ENCODE measurements at regions not wholly inside any gene's neighbourhood (a gene's known extent, or its start where the extent isn't known, plus 50 kb on each side); places are given as distances from the start of the nearest gene placed in this dataset.

DNA sequence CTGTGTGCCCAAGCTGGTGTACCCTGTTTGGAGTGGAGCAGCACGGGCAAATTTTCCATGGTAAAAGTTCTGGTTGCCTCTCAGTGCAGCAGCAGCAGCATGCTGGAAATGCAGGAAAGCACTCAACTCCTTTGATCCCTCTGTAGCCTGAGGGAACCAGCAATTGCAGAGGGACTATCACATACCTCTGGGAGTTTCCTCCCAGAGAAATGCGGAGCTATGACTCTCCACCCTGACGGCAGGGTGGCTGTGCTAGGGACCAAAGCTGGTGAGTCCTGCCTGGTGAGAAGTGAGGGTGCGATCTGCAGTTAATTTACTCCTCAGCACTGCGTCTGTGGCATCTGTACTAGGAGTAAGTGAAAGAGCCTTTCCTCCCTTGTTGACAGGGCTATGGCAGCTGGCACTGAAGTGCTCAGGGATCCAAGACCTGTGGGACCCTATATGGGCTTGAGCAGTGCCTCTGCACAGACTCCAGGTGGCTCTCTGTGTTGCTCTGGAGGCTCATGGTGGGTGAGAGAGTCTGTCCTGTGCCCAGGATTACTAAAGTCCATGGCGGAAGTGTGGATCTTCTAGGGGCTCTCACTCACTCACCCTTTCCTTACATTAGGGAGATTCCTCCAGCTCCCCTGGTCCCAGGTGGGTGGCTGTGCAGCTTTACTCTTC, 601.2 kb upstream of the TYRP1 start:
- no peak for DNase-seq
- WGBS, 4 donors, result 64 to 79% (median 77%) methylated on average over 5 to 6 of the region's 6 CpGs
- no peaks in the 10 kb centered on the region for H3K4me1 ChIP-seq
- H3K4me3 ChIP-seq, result no peak overlapping the region
- H3K27ac ChIP-seq, result no peak overlapping the region
- intact Hi-C loops (cut with DNase I), result no loop called here
- no peak for ATAC-seq
- TF ChIP-seq, protein P1, sequence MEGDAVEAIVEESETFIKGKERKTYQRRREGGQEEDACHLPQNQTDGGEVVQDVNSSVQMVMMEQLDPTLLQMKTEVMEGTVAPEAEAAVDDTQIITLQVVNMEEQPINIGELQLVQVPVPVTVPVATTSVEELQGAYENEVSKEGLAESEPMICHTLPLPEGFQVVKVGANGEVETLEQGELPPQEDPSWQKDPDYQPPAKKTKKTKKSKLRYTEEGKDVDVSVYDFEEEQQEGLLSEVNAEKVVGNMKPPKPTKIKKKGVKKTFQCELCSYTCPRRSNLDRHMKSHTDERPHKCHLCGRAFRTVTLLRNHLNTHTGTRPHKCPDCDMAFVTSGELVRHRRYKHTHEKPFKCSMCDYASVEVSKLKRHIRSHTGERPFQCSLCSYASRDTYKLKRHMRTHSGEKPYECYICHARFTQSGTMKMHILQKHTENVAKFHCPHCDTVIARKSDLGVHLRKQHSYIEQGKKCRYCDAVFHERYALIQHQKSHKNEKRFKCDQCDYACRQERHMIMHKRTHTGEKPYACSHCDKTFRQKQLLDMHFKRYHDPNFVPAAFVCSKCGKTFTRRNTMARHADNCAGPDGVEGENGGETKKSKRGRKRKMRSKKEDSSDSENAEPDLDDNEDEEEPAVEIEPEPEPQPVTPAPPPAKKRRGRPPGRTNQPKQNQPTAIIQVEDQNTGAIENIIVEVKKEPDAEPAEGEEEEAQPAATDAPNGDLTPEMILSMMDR (IDR thresholded peaks at IDR 0.05), result no peak
- TF ChIP-seq POLR2A (IDR thresholded peaks at IDR 0.05), result no peak
- no peaks in the 10 kb centered on the region for H3K36me3 ChIP-seq
- no peaks in the 10 kb centered on the region for H3K27me3 ChIP-seq
- H3K9me3 ChIP-seq, result peaks cover 0 to 4% (median 0%) of the 10 kb centered on the region in 12 donors

DNA sequence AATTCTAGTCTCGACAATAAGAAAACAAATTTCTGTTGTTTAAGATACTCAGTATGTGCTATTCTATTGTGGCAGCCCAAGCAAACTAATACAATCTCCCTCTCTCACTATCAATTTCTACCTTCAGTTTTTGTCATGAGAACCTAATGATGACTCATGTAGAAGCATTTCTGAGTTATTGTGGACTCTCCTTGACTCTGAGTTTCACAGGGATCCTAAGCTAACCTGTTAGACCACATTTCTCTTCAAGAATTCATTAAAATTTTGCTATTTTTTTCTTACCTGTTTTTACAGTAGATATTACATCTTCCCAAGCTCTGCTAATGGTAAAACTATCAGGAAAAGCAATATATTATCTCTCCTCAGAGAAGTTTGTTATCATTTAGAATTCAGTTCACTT, 599.1 kb upstream of the TYRP1 start:
- no peak for DNase-seq
- H3K27ac ChIP-seq, result no peak overlapping the region
- no peaks in the 10 kb centered on the region for H3K36me3 ChIP-seq
- no peaks in the 10 kb centered on the region for H3K27me3 ChIP-seq
- TF ChIP-seq, protein P1 (IDR thresholded peaks at IDR 0.05), result no peak
- no peak for TF ChIP-seq POLR2A (IDR thresholded peaks at IDR 0.05)
- H3K4me1 ChIP-seq, result no peaks in the 10 kb centered on the region
- WGBS, 4 donors, result 71 to 84% (median 75%) methylated on average over 1 of the region's 1 CpG
- H3K9me3 ChIP-seq, result no peaks in the 10 kb centered on the region
- intact Hi-C loops (cut with DNase I), result no loop called here
- no peak overlapping the region for H3K4me3 ChIP-seq
- no peak for ATAC-seq

DNA sequence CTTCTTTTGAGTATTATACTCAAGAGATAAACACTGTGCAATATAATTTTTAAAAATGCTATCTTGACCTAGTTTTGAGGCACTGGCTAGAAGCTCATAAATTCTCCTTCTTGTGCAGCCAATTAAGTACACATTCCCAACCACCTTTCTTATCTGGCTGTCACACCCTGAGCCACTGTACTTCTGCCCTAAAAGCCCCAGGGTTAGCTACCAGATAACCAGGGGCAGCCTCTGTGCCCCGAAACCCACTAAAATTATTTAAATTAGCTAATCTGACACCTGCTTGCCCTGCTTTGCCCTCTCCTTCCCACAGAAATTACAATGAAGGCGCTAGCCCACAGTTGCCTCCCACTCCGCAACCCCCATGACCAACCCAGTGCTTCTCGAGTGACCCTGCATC, 597.3 kb upstream of the TYRP1 start:
- intact Hi-C loops (cut with DNase I), result loop anchor here in 1 of 10 donors (2.0 kb wide), 1 partner anchor 15 kb away; no protein-coding TSS in a partner anchor
- H3K4me1 ChIP-seq, result no peaks in the 10 kb centered on the region
- H3K9me3 ChIP-seq, result peaks cover 0 to 6% (median 0%) of the 10 kb centered on the region in 12 donors
- DNase-seq, result no peak
- no peaks in the 10 kb centered on the region for H3K36me3 ChIP-seq
- TF ChIP-seq, protein P1 (IDR thresholded peaks at IDR 0.05), result no peak
- no peak for TF ChIP-seq POLR2A (IDR thresholded peaks at IDR 0.05)
- ATAC-seq, result no peak
- no peaks in the 10 kb centered on the region for H3K27me3 ChIP-seq
- WGBS, 4 donors, result 57 to 70% (median 65%) methylated on average over 4 of the region's 4 CpGs
- H3K27ac ChIP-seq, result no peak overlapping the region
- H3K4me3 ChIP-seq, result no peak overlapping the region

DNA sequence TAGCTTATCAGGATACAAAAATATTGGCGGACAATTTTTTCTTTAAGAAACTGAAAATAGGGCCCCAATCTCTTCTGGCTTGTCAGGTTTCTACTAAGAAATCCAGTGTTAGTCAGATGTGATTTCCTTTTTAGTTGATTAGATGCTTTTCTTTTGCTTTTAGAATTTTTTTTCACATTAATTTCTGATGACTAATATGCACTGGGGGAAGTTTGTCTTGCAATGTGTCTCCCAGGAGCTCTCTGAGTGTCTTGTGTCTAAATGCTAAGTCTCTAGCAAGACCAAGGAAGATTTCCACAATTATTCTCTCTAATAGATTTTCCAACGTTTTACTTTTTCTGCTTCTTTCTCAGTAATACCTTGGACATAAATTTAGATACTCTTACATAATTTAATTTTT, 559.8 kb upstream of the TYRP1 start:
- WGBS, 4 donors, result 74 to 82% (median 79%) methylated on average over 2 of the region's 2 CpGs
- ATAC-seq (no peak), DNase-seq (no peak)
- intact Hi-C loops (cut with DNase I), result no loop called here
- Histone ChIP-seq H3K27ac (no peak overlapping the region), H3K9me3 (peaks cover 0 to 13% (median 0%) of the 10 kb centered on the region in 12 donors), H3K4me3 (no peak overlapping the region), H3K27me3 (no peaks in the 10 kb centered on the region), H3K36me3 (no peaks in the 10 kb centered on the region), H3K4me1 (no peaks in the 10 kb centered on the region)
- TF ChIP-seq, protein P1 (IDR thresholded peaks at IDR 0.05), result no peak
- TF ChIP-seq POLR2A (IDR thresholded peaks at IDR 0.05), result no peak

Measured in heart left ventricle (tissue), 16 donors.